ENCODE measurements at regions not wholly inside any gene's neighbourhood (a gene's known extent, or its start where the extent isn't known, plus 50 kb on each side); places are given as distances from the start of the nearest gene placed in this dataset.

DNA sequence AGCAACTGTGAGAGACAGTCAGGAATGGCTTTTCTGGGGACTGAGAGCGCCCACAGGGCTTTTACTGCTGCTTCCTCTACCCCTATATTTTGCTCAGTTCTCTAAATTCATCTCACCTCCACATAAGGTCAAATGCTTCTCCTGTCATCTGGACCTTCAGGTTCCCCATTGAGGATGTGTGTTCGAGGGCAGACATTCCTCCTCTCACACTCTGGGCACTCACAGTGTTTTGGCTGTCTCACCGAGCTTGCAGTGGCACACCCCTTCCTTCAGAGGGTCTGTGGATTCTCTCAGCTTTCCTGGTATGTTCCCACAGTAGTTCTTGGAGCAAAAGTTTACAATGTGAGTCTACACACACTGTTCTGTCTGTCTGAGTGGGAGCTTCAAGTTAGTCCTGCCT lies 127.8 kb upstream of the GLRA1 start:
- TF ChIP-seq EGR1 (IDR thresholded peaks at IDR 0.05) (no peak), CREB1 (IDR thresholded peaks at IDR 0.05; ENCODE audit: low read depth) (no peak), CEBPB (IDR thresholded peaks at IDR 0.05) (no peak), NFIC (IDR thresholded peaks at IDR 0.05) (no peak), ZBTB7A (IDR thresholded peaks at IDR 0.05; ENCODE audit: low read depth) (no peak), RAD21 (IDR thresholded peaks at IDR 0.05; ENCODE audit: low read depth) (no peak), TAF1 (IDR thresholded peaks at IDR 0.05; ENCODE audit: low read depth) (no peak), EP300 (IDR thresholded peaks at IDR 0.05; ENCODE audit: borderline replicate concordance) (no peak), TCF12 (IDR thresholded peaks at IDR 0.05; ENCODE audit: low read depth) (no peak), TEAD4 (IDR thresholded peaks at IDR 0.05) (no peak), MAX (IDR thresholded peaks at IDR 0.05) (no peak), YY1 (IDR thresholded peaks at IDR 0.05; ENCODE audit: low read depth) (no peak)
- TF ChIP-seq, protein P1, sequence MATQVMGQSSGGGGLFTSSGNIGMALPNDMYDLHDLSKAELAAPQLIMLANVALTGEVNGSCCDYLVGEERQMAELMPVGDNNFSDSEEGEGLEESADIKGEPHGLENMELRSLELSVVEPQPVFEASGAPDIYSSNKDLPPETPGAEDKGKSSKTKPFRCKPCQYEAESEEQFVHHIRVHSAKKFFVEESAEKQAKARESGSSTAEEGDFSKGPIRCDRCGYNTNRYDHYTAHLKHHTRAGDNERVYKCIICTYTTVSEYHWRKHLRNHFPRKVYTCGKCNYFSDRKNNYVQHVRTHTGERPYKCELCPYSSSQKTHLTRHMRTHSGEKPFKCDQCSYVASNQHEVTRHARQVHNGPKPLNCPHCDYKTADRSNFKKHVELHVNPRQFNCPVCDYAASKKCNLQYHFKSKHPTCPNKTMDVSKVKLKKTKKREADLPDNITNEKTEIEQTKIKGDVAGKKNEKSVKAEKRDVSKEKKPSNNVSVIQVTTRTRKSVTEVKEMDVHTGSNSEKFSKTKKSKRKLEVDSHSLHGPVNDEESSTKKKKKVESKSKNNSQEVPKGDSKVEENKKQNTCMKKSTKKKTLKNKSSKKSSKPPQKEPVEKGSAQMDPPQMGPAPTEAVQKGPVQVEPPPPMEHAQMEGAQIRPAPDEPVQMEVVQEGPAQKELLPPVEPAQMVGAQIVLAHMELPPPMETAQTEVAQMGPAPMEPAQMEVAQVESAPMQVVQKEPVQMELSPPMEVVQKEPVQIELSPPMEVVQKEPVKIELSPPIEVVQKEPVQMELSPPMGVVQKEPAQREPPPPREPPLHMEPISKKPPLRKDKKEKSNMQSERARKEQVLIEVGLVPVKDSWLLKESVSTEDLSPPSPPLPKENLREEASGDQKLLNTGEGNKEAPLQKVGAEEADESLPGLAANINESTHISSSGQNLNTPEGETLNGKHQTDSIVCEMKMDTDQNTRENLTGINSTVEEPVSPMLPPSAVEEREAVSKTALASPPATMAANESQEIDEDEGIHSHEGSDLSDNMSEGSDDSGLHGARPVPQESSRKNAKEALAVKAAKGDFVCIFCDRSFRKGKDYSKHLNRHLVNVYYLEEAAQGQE (IDR thresholded peaks at IDR 0.05; ENCODE audit: low read depth) = no peak
- TF ChIP-seq, protein P2, sequence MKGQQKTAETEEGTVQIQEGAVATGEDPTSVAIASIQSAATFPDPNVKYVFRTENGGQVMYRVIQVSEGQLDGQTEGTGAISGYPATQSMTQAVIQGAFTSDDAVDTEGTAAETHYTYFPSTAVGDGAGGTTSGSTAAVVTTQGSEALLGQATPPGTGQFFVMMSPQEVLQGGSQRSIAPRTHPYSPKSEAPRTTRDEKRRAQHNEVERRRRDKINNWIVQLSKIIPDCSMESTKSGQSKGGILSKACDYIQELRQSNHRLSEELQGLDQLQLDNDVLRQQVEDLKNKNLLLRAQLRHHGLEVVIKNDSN (IDR thresholded peaks at IDR 0.05) = no peak

- no peak for TF ChIP-seq TEAD4 (IDR thresholded peaks at IDR 0.05)
- no peak for TF ChIP-seq TAF1 (IDR thresholded peaks at IDR 0.05; ENCODE audit: low read depth)
- no peak for TF ChIP-seq MAX (IDR thresholded peaks at IDR 0.05)
- TF ChIP-seq CREB1 (IDR thresholded peaks at IDR 0.05; ENCODE audit: low read depth) = no peak
- no peak for TF ChIP-seq NFIC (IDR thresholded peaks at IDR 0.05)
- TF ChIP-seq, protein P2 (IDR thresholded peaks at IDR 0.05) = no peak
- TF ChIP-seq ZBTB7A (IDR thresholded peaks at IDR 0.05; ENCODE audit: low read depth) = no peak
- no peak for TF ChIP-seq CEBPB (IDR thresholded peaks at IDR 0.05)
- no peak for TF ChIP-seq FOXM1 (IDR thresholded peaks at IDR 0.05; ENCODE audit: borderline replicate concordance, low read depth)
- TF ChIP-seq, protein P1 (IDR thresholded peaks at IDR 0.05; ENCODE audit: low read depth) = no peak
- TF ChIP-seq EGR1 (IDR thresholded peaks at IDR 0.05) = no peak
- TF ChIP-seq RAD21 (IDR thresholded peaks at IDR 0.05; ENCODE audit: low read depth) = no peak
- TF ChIP-seq EP300 (IDR thresholded peaks at IDR 0.05; ENCODE audit: borderline replicate concordance) = no peak
- no peak for TF ChIP-seq TCF12 (IDR thresholded peaks at IDR 0.05; ENCODE audit: low read depth)
- no peak for TF ChIP-seq YY1 (IDR thresholded peaks at IDR 0.05; ENCODE audit: low read depth)
These were observed 127.1 kb upstream of the GLRA1 start for GRCh38 chr5:152051499-152052454.

DNA sequence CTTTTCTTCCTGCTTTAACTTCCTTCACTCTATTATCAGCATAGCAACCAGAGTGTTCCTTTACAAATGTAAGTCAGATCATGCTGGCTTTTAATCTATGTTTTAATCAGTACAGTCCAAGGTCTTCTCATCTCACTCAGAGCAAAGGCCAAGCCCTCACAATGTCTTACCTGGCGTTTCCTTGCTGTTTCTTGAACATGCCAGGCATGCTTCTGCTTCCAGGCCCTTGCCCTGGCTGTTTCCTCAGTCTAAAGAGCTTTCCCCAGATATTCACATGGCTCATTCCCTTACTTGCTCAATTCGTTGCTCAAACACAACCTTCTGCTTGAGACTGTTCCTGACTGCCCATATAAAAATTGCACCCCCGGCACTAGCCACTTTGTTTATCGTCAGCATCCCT lies 121.7 kb upstream of the GLRA1 start:
- TF ChIP-seq, protein P2 (IDR thresholded peaks at IDR 0.05) = no peak
- TF ChIP-seq ZBTB7A (IDR thresholded peaks at IDR 0.05; ENCODE audit: low read depth) (no peak), TAF1 (IDR thresholded peaks at IDR 0.05; ENCODE audit: low read depth) (no peak), TEAD4 (IDR thresholded peaks at IDR 0.05) (no peak), CREB1 (IDR thresholded peaks at IDR 0.05; ENCODE audit: low read depth) (no peak), FOXM1 (IDR thresholded peaks at IDR 0.05; ENCODE audit: borderline replicate concordance, low read depth) (no peak), NFIC (IDR thresholded peaks at IDR 0.05) (no peak), YY1 (IDR thresholded peaks at IDR 0.05; ENCODE audit: low read depth) (no peak), MAX (IDR thresholded peaks at IDR 0.05) (no peak), EP300 (IDR thresholded peaks at IDR 0.05; ENCODE audit: borderline replicate concordance) (no peak), RAD21 (IDR thresholded peaks at IDR 0.05; ENCODE audit: low read depth) (no peak), TCF12 (IDR thresholded peaks at IDR 0.05; ENCODE audit: low read depth) (no peak), EGR1 (IDR thresholded peaks at IDR 0.05) (no peak), CEBPB (IDR thresholded peaks at IDR 0.05) (no peak)
- TF ChIP-seq, protein P1 (IDR thresholded peaks at IDR 0.05; ENCODE audit: low read depth) = no peak

Data from Ishikawa (cell line).